GM18502 (cell line): ENCODE measurements at regions not wholly inside any gene's neighbourhood (a gene's known extent, or its start where the extent isn't known, plus 50 kb on each side); places are given as distances from the start of the nearest gene placed in this dataset.
"Not testable (repeated sequence)": the region's sequence is repeated elsewhere in the genome, so short reads cannot be mapped to it uniquely, and the experiment has no call there.

Source experiments
- ATAC-seq: cut with Tn5 transposase; IDR thresholded peaks from one replicate; pipeline ENCODE4 v1.9.1; 2021; ENCODE audit warnings: mild to moderate bottlenecking; ENCODE audit not compliant: unreplicated experiment, poor library complexity

DNA sequence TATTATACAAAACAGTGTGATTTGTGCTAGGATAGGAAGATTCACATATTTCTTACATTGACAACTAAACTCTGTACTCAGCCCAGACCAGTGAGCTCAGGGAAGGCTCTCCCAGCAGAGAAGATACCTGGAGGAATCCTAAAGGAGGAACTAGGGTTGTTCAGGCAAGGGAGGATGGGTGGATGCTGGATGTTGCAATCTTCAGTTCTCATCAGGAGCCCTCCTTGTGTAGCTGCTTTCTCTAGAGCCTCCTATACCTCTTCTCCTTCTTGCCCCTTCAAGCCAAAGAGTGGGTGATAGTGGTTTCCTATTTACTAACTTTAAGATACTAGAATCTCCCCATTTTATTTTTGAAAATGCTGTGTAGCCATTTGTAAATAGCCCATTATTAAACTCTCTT lies 117.3 kb downstream of the NKX6-1 start:
- no peak for ATAC-seq

DNA sequence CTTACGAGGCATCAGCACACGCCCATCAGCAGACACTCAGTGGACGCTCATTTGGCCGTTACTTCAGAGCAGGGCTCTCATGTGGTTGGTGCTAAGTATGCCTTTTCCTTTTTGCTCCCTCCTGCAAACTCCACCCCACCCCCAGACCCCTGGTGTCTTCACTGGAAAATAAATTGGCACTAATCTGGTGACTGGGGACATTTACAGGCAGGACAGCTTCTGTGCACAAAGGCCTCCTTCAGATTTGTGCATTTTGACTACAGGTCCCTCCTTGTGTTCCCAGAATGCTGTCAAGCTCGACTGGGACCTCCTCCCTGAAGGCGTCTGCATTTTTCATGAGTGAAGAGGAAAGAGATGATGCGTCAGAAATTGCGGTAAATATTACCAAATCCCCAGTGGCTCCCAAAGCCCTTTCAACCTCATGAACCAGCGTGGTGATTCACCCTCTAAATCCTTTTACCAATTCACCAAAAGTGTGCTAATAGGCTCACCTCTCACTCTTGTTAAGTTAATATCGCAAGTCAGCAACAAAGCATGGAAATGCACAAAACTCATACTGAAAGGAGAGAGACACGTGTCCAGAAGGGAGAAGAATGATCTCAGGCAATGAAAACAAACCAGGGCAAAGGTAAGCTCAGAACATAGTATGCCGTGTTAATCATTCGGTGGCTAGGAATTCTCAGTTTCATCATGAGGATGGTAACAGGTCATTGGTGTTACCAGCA lies 119.0 kb downstream of the NKX6-1 start:
- no peak for ATAC-seq

DNA sequence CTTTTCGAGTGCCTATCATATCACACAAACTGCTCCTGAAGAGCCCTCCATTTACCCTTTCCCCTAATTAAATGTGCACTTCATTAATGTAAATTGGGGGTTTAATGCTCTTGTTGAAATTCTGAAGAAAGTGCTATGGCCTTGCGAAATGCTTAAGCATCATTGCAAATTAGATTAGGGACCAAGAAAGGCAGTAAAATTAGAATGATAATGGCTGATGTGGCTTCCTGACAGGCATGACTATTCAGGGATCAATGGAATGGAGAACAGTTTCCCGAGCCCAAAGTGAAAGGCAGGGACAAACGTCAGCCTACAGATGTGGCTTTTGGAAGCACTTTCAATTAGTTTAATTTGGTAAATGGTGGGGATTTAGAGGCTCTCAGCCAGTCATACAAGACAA lies 120.1 kb downstream of the NKX6-1 start:
- no peak for ATAC-seq

DNA sequence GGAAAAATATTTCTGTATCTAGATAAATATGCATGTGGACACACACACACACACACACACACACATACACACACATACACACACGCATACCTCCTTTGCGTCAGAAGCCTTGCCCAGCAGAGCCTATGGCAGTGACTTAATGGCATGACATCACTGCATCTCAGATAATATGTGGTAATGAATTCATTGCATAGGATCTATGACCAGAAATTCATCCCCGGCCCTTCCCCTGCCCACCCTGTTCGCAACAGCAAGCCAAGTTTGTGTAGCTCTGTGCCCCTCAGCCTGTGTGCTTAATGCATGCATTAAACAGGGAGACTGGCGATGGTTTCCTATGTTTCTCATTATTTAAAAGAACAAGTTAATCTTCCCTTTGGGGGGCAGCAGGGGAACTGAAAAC lies 120.7 kb downstream of the NKX6-1 start:
- ATAC-seq, result no peak

DNA sequence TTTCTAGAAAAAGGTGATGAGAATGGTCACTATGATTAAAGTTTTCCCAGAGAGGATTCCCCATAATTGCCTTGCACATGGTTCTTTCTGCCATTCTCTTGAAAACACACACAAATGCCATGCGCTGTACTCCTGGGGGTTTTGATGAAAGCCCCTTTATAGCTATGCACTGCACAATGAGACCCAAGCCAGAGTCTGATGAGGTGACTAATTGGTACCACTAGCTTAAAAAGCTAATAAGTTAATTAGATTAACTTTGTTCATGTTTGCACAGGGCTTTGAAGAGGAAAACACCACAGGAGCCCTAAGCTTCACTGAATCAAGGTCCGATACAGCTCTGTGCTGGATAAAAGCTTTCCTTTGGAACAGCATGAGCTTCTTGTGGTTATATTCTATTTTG lies 132.2 kb downstream of the NKX6-1 start:
- ATAC-seq, result no peak

DNA sequence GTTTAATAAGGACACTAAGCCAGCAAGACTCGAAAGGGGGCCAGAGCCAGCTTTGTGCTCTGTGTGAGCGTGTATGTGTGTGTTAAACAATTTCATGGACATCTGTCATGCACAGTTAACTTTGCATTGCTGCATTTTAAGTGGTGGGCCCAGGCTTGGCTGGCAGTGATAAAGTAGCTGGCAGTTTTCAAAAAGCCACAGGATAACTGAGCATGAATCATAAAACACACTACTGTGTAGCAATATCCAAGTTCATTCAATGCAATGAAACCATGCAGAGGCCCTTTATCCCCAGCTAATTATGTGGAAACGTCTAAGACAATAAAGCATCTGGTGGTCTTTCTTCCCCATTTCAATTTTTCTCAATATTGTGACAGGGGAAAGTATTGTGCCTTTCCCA lies 132.9 kb downstream of the NKX6-1 start:
- ATAC-seq, result no peak

DNA sequence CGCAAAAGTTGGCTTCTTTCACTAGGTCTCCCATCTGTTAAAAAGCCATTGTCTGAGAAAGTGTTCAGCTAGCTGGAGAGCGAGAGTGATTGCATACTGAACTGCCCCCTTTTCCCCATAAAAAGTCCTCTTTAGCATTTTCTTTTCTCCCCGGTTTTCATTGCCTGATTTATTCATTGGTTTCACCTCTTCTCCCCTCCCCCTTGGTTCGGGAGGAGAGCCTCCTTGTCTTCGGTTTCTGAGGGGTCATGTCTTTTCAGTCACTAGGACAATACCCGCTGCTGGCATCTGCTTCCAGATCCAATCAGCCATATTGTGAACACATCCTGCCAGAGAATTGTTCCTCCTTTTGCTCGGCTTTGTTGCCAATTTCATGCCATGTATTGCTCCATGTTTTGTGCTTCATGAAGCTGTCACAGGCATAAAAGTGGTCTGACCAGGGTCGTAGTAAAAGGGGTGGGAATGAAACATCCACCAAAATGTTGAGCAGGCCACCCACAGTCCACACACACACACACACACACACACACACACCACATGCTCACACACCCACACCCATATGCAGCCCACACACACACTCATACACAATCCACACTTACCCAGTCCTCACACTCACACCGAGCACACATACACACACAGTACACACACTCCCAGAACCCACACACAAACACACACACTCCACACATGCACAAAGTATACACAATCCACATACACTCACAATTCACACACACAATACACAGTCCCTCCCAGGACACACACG lies 136.0 kb downstream of the NKX6-1 start:
- ATAC-seq, result no peak

DNA sequence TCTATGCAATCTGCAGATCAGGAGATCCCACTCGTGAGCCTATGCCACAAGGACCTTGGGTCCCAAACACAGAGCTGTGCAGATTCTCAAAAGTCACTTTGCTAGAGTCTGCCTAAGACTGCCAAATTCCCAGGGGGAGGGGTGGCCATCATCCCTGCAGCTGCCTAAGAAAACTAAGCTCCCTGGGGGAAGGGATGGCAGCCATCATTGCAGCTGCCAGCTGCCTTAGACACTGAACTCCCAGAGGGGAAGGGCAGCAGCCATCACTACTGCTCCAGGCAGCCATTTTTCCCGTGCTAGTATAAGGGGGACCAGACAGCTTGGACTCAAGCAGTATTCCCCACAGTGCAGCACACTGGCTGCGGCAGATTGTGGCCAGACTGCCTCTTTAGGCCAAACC lies 156.9 kb downstream of the NKX6-1 start:
- ATAC-seq, result no peak

DNA sequence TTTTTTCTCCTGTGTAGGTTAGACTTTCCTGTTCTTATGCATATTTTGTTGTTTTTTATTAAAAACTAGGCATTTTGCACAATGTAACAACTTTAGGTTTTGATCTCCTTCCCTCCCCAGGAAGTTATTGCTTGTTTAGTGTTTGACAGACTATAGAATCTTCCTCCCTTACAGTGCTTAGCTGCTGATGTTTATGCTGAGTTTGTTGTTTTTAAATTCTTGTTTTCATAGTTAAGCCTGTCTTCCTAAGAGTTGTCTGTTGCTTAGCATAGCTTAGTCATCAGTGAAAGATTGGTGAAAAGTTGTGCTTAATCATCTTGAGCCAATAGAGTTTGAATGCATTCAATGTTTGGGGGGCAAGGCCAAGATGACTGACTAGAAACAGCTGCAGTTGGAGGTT lies 157.5 kb downstream of the NKX6-1 start:
- no peak for ATAC-seq

DNA sequence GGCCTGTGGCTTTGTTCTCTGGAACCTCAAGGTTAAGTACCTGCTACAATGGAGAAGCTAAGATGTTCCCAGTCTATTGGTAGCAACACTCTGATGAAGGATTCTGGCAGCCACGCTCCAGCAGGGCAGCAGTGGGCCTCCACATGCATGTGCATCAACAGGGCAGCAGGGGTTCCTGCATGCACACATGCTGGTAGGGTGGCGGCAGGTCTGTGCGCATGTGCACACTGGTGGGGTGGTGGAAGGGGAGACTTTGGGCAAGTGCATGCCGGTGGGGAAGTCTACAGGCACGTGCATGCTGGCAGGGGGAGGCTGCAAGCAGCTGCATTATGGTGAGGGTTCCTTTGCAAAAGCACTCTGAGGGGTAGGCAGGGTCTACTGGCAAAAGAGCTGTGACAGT lies 160.7 kb downstream of the NKX6-1 start:
- no peak for ATAC-seq

DNA sequence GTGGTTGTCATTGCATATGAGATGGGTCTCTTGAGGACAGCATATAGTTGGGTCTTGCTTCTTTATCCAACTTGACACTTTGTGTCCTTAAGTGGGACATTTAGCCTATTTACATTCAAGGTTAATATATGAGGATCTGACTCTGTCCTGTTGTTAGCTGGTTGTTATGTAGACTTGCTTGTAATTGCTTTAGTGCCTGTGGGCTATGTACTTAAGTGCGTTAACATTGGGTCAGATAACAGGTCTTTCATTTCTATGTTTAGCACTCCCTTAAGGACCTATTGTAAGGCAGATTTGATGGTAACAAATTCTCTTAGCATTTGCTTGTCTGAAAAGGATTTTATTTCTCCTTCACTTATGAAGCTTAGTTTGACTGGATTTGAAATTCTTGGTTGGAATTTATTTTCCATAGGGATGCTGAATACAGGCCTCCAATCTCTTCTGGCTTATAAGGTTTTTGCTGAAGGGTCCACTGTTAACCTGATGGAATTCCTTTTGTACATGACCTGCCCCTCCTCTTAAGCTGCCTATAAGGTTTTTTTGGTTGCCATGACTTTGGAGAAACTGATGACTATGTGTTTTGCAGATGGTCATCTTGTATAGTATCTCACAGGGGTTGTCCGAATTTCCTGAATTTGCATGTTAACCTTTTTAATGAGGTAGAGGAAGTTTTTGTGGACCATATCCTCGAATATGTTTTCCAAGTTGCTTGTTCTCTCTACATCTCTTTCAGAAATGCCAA lies 162.0 kb downstream of the NKX6-1 start:
- no peak for ATAC-seq

DNA sequence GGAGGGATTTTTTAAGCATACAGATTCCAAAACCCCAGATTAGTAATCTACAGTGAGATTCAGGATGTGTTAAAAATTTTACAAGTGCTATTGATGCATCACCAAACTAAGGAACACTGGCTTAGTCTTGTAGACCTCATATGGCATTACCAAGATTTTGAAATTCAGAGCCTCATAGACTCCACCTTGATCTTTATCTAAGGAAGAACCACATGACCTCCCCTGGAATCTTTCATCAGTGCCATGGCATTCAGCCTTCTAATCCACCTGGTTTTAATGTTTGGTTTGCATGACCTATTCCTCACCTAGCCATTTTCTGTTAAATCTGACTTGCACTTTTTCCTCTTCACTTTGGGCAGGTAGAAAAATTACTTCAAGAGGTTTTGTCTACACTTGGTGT lies 171.6 kb downstream of the NKX6-1 start:
- ATAC-seq, result no peak

DNA sequence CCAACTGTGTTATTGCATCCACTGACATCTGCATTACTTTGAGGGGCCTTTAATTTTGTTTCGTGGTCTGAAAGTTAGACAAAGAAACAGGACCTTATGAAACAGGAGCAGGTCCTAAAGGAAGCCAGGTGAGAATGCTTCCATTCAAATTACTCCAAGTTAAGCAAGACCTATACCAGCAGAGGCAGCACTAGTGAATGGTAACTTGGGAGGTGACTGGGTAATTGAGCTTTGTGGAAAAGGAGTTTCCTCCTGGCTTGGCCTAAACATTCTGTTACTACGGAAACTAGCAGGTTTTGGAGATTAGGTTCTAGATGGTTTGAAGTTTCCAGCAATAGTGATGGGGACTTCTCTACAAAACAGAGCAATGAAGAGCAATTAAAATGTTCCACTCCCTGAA lies 173.5 kb downstream of the NKX6-1 start:
- no peak for ATAC-seq

DNA sequence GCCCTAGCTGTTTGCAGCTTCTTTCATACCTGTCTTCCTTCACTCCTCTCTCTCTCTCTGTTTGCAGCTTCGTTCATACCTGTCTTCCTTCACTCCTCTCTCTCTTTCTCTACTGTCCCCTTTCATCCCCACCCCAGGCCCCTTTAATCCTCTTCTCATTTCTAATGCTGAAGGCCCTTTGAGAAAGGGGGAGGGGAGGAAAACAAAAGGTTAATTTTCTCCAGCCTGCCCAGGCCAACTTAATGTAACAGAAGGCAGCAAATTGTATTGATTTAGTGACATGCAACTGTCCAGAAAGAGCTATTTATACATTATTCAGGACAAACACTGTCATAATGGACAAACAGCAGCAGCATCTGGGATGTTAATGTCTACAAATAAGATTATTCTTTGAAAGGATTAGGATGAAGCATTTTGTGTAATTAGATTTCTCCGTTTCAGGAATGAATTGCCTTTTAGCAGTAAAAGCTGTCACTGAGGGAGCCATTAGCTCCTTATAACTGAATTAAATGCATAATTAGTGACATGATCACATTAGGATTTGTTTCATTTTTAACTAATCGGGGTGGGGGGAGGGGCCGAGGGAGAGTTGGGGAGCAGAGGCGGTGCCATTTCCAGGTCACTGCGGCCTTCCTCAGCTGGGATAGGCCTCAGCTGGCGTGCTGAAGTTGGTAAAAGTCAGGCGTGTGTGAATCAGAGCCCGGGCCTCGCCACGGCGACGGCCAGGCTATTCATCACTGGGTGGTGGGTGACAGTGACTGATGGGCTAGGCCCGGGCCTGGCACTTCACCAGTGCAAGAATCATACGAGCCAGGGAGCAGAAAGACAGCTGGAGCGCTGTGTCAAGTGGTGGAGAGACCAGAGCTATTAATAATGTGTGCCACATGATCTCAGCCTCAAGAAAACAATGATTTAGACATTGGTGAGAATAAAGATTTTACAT lies 174.5 kb downstream of the NKX6-1 start:
- no peak for ATAC-seq

DNA sequence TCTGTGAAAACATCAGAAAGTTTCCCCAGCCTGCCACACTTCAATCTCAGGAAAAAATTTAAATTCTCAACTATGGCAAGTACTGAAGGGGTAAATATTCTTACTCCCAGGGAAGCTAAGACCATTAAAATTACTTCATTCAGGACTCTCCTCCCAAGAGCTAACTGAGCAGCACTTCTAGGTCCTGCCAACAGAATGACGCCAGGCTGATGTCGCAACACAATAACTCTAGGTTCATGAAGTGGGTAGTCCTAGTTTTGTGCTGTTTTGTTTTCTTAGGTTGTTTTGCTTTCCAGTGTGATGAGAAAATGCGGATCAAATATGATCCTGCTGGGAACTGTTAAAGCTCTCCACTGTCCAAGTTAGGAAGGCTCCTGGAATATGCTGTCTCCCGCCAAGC lies 180.0 kb downstream of the NKX6-1 start:
- no peak for ATAC-seq

DNA sequence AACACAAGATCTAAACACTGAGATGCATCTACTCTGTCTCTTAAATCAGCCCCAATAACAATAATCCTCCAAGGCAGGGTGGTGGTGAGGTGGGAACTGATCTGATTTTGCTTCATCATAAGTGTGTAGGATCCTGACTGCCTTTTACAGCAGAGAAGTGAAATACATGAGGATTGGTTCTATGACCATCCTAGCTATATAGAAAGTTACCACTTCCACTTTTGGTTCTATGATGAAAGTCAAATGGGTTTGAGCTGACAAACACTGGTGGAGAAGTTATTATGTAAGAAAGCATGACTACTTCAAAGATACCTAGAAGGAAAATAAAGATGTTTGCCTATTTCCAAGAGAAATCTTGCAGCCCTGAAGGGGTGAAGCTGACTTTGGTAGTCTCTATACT lies 181.6 kb downstream of the NKX6-1 start:
- ATAC-seq, result peak; percentile 47

DNA sequence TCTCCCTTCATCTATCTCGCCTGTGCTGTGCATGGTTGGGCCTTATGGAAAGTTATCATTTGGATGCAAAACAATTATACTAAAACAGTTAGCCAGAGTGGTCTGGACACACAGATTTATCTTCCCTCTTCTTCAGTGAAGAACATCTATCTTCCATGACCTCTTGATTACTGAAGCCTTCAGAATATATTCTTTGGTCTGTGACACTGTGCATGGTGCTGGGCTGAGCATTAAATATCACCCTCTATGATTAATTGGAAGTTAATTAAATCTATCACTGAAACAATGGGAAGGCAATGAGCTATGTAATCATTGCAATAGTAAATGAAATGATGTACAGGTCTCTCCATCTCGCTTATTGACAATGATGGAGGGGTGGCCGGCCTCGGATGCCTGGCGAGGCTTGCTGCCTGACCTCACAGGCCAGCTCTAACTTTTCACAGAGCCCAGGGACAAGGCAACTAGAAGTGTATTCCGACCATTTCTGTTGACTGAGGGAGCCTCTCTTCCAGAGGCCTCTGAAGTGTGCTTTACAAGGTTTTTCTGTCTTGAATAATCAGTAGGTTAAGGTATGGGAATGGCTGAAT lies 186.6 kb downstream of the NKX6-1 start:
- no peak for ATAC-seq

DNA sequence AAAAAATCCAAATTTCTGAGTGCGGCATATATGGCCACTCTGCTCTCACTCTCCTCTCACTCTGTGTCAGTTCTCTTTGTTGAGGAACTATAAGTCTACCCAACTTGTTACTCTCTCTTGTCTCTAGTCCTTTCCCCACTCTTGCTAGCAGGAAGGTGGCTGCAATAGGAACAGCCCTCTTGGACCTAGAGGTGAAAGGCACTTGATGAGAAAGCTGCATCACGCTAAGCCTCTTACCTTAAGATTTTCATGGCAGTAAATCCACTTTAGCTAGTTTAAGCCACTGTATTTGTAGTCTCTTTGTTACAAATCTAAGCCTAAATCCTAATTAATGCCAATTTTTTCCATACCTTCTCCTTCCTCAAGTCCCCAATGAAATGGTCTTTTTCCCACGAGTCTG lies 189.9 kb downstream of the NKX6-1 start:
- ATAC-seq, result no peak

DNA sequence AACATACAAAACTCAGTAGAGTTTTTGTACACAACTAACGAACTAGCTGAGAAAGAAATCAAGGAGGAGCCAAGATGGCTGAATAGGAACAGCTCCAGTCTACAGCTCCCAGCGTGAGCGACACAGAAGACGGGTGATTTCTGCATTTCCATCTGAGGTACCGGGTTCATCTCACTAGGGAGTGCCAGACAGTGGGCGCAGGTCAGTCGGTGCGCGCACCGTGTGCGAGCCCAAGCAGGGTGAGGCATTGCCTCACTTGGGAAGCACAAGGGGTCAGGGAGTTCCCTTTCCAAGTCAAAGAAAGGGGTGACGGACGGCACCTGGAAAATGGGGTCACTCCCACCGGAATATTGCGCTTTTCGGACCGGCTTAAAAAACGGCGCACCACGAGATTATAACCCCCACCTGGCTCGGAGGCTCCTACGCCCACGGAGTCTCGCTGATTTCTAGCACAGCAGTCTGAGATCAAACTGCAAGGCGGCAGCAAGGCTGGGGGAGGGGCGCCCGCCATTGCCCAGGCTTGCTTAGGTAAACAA lies 200.3 kb downstream of the NKX6-1 start:
- not testable (repeated sequence) for ATAC-seq
